ENCODE measurements at regions not wholly inside any gene's neighbourhood (a gene's known extent, or its start where the extent isn't known, plus 50 kb on each side); places are given as distances from the start of the nearest gene placed in this dataset.

DNA sequence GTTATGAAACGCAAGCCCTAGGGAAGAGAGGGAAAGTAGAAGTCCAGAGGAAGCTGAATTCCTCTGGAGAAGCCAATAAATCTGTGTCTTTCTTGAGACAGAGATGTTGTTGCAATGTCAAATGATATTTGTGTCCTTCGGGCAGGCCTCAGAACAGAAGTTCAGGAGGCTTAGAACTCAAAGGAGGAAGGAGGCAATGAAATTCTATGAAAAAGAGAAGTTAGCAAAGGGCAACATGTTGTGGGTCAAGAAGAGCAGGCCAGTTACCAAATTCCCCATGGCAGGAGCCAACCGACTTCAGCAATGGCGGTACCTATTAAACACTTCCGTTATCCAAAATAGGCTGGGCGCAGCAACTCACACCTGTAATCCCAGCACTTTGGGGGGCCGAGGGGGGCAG is 109.0 kb upstream of the DHX40 start:
- Histone ChIP-seq H4K5ac (ENCODE audit: insufficient read length, low read depth, low read length) (no peak overlapping the region), H4K91ac (ENCODE audit: insufficient read length, low read depth, low read length) (no peak overlapping the region), H3K4me1 (ENCODE audit: insufficient read depth, low read length) (no peaks in the 10 kb centered on the region), H2BK120ac (ENCODE audit: low read depth, low read length, poor library complexity, severe bottlenecking) (no peak overlapping the region), H3K79me1 (ENCODE audit: insufficient read depth, low read depth, low read length, poor library complexity, severe bottlenecking) (no peaks in the 10 kb centered on the region), H2AFZ (ENCODE audit: low read length) (no peak overlapping the region), H4K8ac (replicated peaks; ENCODE audit: insufficient read length, low read depth, low read length) (no peak overlapping the region), H3K9ac (ENCODE audit: extremely low read depth, insufficient read length, low read length) (no peak overlapping the region), H3K23me2 (ENCODE audit: insufficient read length, low read depth, low read length, poor library complexity, severe bottlenecking) (no peaks in the 10 kb centered on the region), H4K20me1 (ENCODE audit: control insufficient read depth, insufficient read depth, insufficient read length) (no peaks in the 10 kb centered on the region), H3K23ac (ENCODE audit: insufficient read length, low read depth, low read length) (no peak overlapping the region), H3K18ac (ENCODE audit: insufficient read length, low read depth, low read length) (no peak overlapping the region), H3K4me2 (ENCODE audit: insufficient read depth, insufficient read length, low read length) (no peak overlapping the region), H2BK15ac (ENCODE audit: low read depth, low read length) (no peak overlapping the region), H2BK20ac (ENCODE audit: low read depth, low read length, poor library complexity, severe bottlenecking) (no peak overlapping the region), H3K27ac (ENCODE audit: insufficient read length, low read depth, low read length) (no peak overlapping the region), H2AK5ac (ENCODE audit: insufficient read length, low read length) (no peak overlapping the region), H2BK5ac (ENCODE audit: insufficient read length, low read length) (no peak overlapping the region), H3K27me3 (ENCODE audit: insufficient read depth, low read length) (no peaks in the 10 kb centered on the region), H3K4ac (ENCODE audit: low read depth, low read length) (no peak overlapping the region), H3T11ph (ENCODE audit: low read length) (no peak overlapping the region), H3K14ac (ENCODE audit: insufficient read depth, low read length) (no peak overlapping the region), H3K9me3 (ENCODE audit: control insufficient read depth, low read depth, low read length) (no peaks in the 10 kb centered on the region), H2BK12ac (ENCODE audit: insufficient read length, low read depth, low read length) (no peak overlapping the region), H3K79me2 (ENCODE audit: insufficient read depth, low read length) (no peaks in the 10 kb centered on the region), H3K56ac (ENCODE audit: insufficient read length, low read depth, low read length) (no peak overlapping the region)
- H3K9me3 Mint-ChIP-seq: no peaks in the 10 kb centered on the region
- 0 out of 4 replicates have a peak, but pooled peaks cover 0 to 4% of the 10 kb centered on the region in 2 experiments for H3K4me1 Mint-ChIP-seq
- H3K4me3 Mint-ChIP-seq: no peak overlapping the region
- H3K27me3 Mint-ChIP-seq (ENCODE audit: low read depth): no peaks in the 10 kb centered on the region; the same call in none of the 2 replicates
- no peak overlapping the region for H3K27ac Mint-ChIP-seq
- WGBS (ENCODE audit: extremely low coverage, insufficient read length, low lambda C conversion rate): no CpG with 5 or more reads among the region's 7 CpGs
- TF ChIP-seq, protein P1, sequence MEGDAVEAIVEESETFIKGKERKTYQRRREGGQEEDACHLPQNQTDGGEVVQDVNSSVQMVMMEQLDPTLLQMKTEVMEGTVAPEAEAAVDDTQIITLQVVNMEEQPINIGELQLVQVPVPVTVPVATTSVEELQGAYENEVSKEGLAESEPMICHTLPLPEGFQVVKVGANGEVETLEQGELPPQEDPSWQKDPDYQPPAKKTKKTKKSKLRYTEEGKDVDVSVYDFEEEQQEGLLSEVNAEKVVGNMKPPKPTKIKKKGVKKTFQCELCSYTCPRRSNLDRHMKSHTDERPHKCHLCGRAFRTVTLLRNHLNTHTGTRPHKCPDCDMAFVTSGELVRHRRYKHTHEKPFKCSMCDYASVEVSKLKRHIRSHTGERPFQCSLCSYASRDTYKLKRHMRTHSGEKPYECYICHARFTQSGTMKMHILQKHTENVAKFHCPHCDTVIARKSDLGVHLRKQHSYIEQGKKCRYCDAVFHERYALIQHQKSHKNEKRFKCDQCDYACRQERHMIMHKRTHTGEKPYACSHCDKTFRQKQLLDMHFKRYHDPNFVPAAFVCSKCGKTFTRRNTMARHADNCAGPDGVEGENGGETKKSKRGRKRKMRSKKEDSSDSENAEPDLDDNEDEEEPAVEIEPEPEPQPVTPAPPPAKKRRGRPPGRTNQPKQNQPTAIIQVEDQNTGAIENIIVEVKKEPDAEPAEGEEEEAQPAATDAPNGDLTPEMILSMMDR (conservative IDR thresholded peaks at IDR 0.05): no peak
- no peaks in the 10 kb centered on the region for H3K36me3 Mint-ChIP-seq (ENCODE audit: insufficient read depth in 1 of 3, low read depth in 3 of 3)
- no peak for DNase-seq
